PC-9 (cell line): ENCODE measurements at regions not wholly inside any gene's neighbourhood (a gene's known extent, or its start where the extent isn't known, plus 50 kb on each side); places are given as distances from the start of the nearest gene placed in this dataset.

Experiments
- BruUV-seq: library from RNA; stranded (reverse); fragments of 400-500 nt; replicated peaks from 2 replicates; lab custom pipeline; 2021; lab: Mats Ljungman, UMichigan
- CTCF ChIA-PET: fragments of 300-600 bp; sonication (Branson Sonifier 250); formaldehyde crosslinking; loops from one replicate; lab custom pipeline; 2022; ENCODE audit warnings: antibody characterized with exemption; lab: Charles Lee
- POLR2A ChIA-PET: fragments of 300-600 bp; sonication (Branson Sonifier 250); formaldehyde crosslinking; loops from one replicate; lab custom pipeline; 2022; ENCODE audit warnings: antibody characterized with exemption; ENCODE audit not compliant: unreplicated experiment; lab: Charles Lee
- DNase-seq, 2 experiments: peaks; one replicate each; pipeline versions ENCODE4 v3.0.0 to v3.0.0-alpha.2; 2015 to 2022; ENCODE audit warnings: mixed read lengths in 1 of 2
- H2AFZ ChIP-seq: fragments of 200-600 bp; sonication (generic); 2 replicates; pipeline ENCODE4 v1.8.1; 2017; ENCODE audit warnings: antibody characterized with exemption
- H3F3A ChIP-seq: fragments of 200-600 bp; sonication (generic); 2 replicates; pipeline ENCODE4 v1.8.1; 2017; ENCODE audit warnings: antibody characterized with exemption, mild to moderate bottlenecking, low read depth; ENCODE audit not compliant: insufficient read depth
- H3K27ac ChIP-seq: fragments of 200-600 bp; sonication (generic); 2 replicates; pipeline ENCODE4 v1.6.1; 2016; ENCODE audit warnings: mixed run types
- H3K27me3 ChIP-seq: fragments of 200-600 bp; sonication (generic); 2 replicates; pipeline ENCODE4 v1.6.1; 2016; ENCODE audit warnings: low read depth, mixed run types; ENCODE audit not compliant: insufficient read depth
- H3K36me3 ChIP-seq: fragments of 200-600 bp; sonication (generic); 2 replicates; pipeline ENCODE4 v1.6.1; 2016; ENCODE audit warnings: low read depth, mixed run types
- H3K4me1 ChIP-seq: fragments of 200-600 bp; sonication (generic); replicated peaks from 2 replicates; pipeline ENCODE4 v1.6.1; 2016; ENCODE audit warnings: mixed run types; ENCODE audit not compliant: insufficient read depth
- H3K4me2 ChIP-seq: fragments of 200-600 bp; sonication (generic); 2 replicates; pipeline ENCODE4 v1.6.1; 2017; ENCODE audit warnings: mixed run types
- H3K4me3 ChIP-seq: fragments of 200-600 bp; sonication (generic); 2 replicates; pipeline ENCODE4 v1.6.1; 2016; ENCODE audit warnings: mixed run types
- H3K79me2 ChIP-seq: fragments of 200-600 bp; sonication (generic); 2 replicates; pipeline ENCODE4 v1.6.1; 2017; ENCODE audit warnings: low read depth, mixed run types
- H3K9me2 ChIP-seq: fragments of 200-600 bp; sonication (generic); 2 replicates; pipeline ENCODE4 v1.8.1; 2017; ENCODE audit warnings: mild to moderate bottlenecking; ENCODE audit not compliant: insufficient read depth
- H3K9me3 ChIP-seq: fragments of 200-600 bp; sonication (generic); 2 replicates; pipeline ENCODE4 v1.8.1; 2016; ENCODE audit warnings: low read depth; ENCODE audit not compliant: insufficient read depth
- H4K20me1 ChIP-seq: fragments of 200-600 bp; sonication (generic); 2 replicates; pipeline ENCODE4 v1.8.1; 2017; ENCODE audit not compliant: insufficient read depth
- CTCF ChIP-seq: fragments of 200-600 bp; sonication (generic); conservative IDR thresholded peaks from 2 replicates; pipeline ENCODE4 v1.6.1; 2017; ENCODE audit warnings: mixed run types, antibody characterized with exemption, mild to moderate bottlenecking, moderate library complexity
- EZH2 ChIP-seq: fragments of 200-600 bp; sonication (generic); IDR thresholded peaks from 2 replicates; pipeline ENCODE4 v1.8.0; 2017; ENCODE audit warnings: antibody characterized with exemption, low read depth
- intact Hi-C: fragments of 100-400 bp; cut with micrococcal nuclease; formaldehyde crosslinking; loops from one replicate; pipeline ENCODE4 v1.10.0; 2022; ENCODE audit not compliant: unreplicated experiment

GRCh38 chr2:220856486-220856885 lies 715.6 kb downstream of the EPHA4 start:
- no peak for DNase-seq
- Histone ChIP-seq H3K4me1 (no peaks in the 10 kb centered on the region), H3K9me2 (no peaks in the 10 kb centered on the region), H3K4me3 (no peak overlapping the region), H3K79me2 (no peaks in the 10 kb centered on the region), H3F3A (no peaks in the 10 kb centered on the region), H3K36me3 (no peaks in the 10 kb centered on the region), H3K27ac (no peak overlapping the region), H3K27me3 (no peaks in the 10 kb centered on the region), H2AFZ (no peak overlapping the region), H3K9me3 (no peaks in the 10 kb centered on the region), H4K20me1 (no peaks in the 10 kb centered on the region), H3K4me2 (no peak overlapping the region)
- intact Hi-C loops, result no loop called here
- TF ChIP-seq CTCF (no peak), EZH2 (no peak)
- BruUV-seq, result no TSS peak
- POLR2A ChIA-PET, result no interaction called here
- CTCF ChIA-PET, result no interaction called here

DNA sequence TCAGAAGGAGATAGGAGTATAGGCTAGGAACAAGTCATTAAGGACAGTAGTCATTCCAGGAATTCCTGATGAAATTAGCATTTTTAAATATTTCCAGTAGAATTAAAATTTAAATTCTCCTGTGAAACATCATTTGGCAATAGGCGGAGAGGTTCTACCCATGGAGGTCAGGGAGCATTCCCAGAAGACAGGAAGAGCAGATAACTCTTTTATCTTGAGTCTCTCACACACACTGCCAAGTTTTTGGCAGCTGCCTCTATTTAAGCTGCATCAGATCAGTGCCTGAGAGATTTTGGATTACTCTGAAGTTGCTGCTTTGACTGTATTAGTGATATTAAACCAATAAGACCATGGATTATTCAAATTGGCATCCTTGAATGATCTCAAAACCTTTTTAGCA lies 714.7 kb downstream of the EPHA4 start:
- no peaks in the 10 kb centered on the region for H3F3A ChIP-seq
- POLR2A ChIA-PET, result no interaction called here
- intact Hi-C loops, result no loop called here
- H3K79me2 ChIP-seq, result no peaks in the 10 kb centered on the region
- H2AFZ ChIP-seq, result no peak overlapping the region
- no TSS peak for BruUV-seq
- no peaks in the 10 kb centered on the region for H3K27me3 ChIP-seq
- CTCF ChIA-PET, result no interaction called here
- no peak for DNase-seq
- no peaks in the 10 kb centered on the region for H3K36me3 ChIP-seq
- no peaks in the 10 kb centered on the region for H3K9me2 ChIP-seq
- H3K4me1 ChIP-seq, result no peaks in the 10 kb centered on the region
- H3K9me3 ChIP-seq, result no peaks in the 10 kb centered on the region
- no peak overlapping the region for H3K4me2 ChIP-seq
- no peak overlapping the region for H3K27ac ChIP-seq
- no peaks in the 10 kb centered on the region for H4K20me1 ChIP-seq
- no peak for TF ChIP-seq CTCF
- no peak for TF ChIP-seq EZH2
- no peak overlapping the region for H3K4me3 ChIP-seq

DNA sequence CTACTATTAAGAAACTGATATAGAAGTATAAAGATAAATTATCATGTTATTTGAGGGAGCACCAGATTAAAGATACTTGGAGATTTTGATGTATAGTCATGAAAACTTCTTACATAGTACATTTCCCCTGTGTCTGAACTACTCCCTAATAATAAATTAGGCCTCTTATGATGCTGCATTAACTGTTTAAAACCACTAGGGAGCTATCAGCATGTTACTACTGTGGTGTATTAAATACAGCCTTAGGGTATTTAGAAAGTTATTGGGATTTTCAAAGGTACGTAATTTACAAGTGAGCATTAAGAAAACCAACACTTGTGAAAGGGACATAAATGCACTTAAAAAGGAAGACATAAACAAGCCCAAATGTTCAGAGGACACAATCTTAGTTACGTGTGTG lies 714.0 kb downstream of the EPHA4 start:
- H3K4me2 ChIP-seq, result no peak overlapping the region
- DNase-seq, result no peak
- no peaks in the 10 kb centered on the region for H3K36me3 ChIP-seq
- H3F3A ChIP-seq, result no peaks in the 10 kb centered on the region
- no peak overlapping the region for H3K4me3 ChIP-seq
- no peaks in the 10 kb centered on the region for H3K4me1 ChIP-seq
- H3K27ac ChIP-seq, result no peak overlapping the region
- H4K20me1 ChIP-seq, result no peaks in the 10 kb centered on the region
- BruUV-seq, result no TSS peak
- intact Hi-C loops, result no loop called here
- ChIA-PET CTCF (no interaction called here), POLR2A (no interaction called here)
- no peaks in the 10 kb centered on the region for H3K9me3 ChIP-seq
- no peaks in the 10 kb centered on the region for H3K9me2 ChIP-seq
- TF ChIP-seq CTCF (no peak), EZH2 (no peak)
- H2AFZ ChIP-seq, result no peak overlapping the region
- no peaks in the 10 kb centered on the region for H3K79me2 ChIP-seq
- H3K27me3 ChIP-seq, result no peaks in the 10 kb centered on the region
